IgD-negative memory B cell (primary cell): ENCODE measurements at regions not wholly inside any gene's neighbourhood (a gene's known extent, or its start where the extent isn't known, plus 50 kb on each side); places are given as distances from the start of the nearest gene placed in this dataset.

Source experiments
- H3K27ac Mint-ChIP-seq, 3 donors: one replicate each; pipeline ENCODE4 v1.8.0; 2020 to 2022; ENCODE audit warnings: mild to moderate bottlenecking in 3 of 3, mixed read lengths in 3 of 3, moderate library complexity in 1 of 3
- H3K27me3 Mint-ChIP-seq: one replicate; pipeline ENCODE4 v1.8.0; 2021; ENCODE audit warnings: mixed read lengths
- H3K36me3 Mint-ChIP-seq: one replicate; pipeline ENCODE4 v1.8.0; 2020; ENCODE audit warnings: mild to moderate bottlenecking, mixed read lengths
- H3K4me1 Mint-ChIP-seq, 3 donors: one replicate each; pipeline ENCODE4 v1.8.0; 2020 to 2022; ENCODE audit warnings: mixed read lengths in 3 of 3, mild to moderate bottlenecking in 1 of 3
- H3K4me3 Mint-ChIP-seq, 4 donors: one replicate each; pipeline ENCODE4 v1.8.0; 2020 to 2022; ENCODE audit warnings: mild to moderate bottlenecking in 4 of 4, mixed read lengths in 4 of 4, moderate library complexity in 3 of 4
- H3K9me3 Mint-ChIP-seq, 3 donors: one replicate each; pipeline ENCODE4 v1.8.0; 2020 to 2021; ENCODE audit warnings: mixed read lengths in 3 of 3, mild to moderate bottlenecking in 1 of 3

GRCh38 chr13:70938462-70938861 lies 830.2 kb upstream of the KLHL1 start:
- H3K4me1 Mint-ChIP-seq, result no peaks in the 10 kb centered on the region
- no peak overlapping the region for H3K27ac Mint-ChIP-seq
- H3K27me3 Mint-ChIP-seq, result no peaks in the 10 kb centered on the region
- H3K36me3 Mint-ChIP-seq, result no peaks in the 10 kb centered on the region
- H3K4me3 Mint-ChIP-seq, result no peak overlapping the region
- H3K9me3 Mint-ChIP-seq, result peaks cover 5 to 8% (median 7%) of the 10 kb centered on the region in 3 donors

GRCh38 chr13:70932511-70932910 lies 824.3 kb upstream of the KLHL1 start:
- Mint-ChIP-seq H3K27ac (no peak overlapping the region), H3K27me3 (no peaks in the 10 kb centered on the region), H3K36me3 (no peaks in the 10 kb centered on the region)

DNA sequence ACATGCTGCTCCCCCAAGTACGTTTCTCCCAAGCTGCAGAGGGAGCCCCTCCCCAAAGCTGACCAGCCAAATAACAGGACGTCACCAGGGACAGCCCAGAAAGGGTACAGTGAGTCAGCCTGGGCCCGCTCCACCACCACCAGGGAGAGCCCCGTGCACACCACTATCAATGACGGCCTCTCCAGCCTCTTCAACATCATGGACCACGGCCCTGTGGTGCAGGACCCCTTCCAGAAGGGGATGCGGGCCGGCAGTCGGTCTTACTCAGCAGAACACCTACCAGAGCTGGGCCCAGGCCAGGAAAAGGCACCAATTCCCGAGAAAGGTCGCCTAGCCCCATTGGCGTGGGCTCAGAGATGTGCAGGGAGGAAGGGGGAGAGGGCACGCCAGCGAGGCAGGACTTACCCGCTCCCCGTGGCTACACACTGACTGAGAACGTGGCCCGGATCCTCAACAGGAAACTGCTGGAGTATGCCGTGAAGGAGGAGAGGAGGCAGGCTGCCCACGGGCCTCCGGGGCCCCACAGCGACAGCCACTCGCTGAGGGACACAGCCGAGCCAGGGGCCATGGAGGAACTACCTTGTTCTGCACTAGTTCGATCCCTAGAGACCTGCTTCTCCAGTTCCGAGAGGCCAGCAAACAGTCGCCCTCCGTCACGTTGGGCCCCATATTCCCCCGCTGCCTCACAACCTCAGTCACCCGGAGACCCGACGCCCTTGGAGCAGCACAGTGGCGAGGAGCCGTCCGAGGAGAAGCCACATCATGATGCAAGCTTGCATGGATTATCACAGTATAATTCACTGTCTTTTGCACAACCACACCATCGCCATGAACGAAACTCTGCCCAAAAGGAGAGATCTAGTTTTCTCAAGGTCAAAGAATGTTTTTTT lies 815.9 kb upstream of the KLHL1 start:
- H3K9me3 Mint-ChIP-seq, result peaks cover 0 to 5% (median 0%) of the 10 kb centered on the region in 3 donors
- no peak overlapping the region for H3K4me3 Mint-ChIP-seq
- no peaks in the 10 kb centered on the region for H3K4me1 Mint-ChIP-seq
- no peaks in the 10 kb centered on the region for H3K36me3 Mint-ChIP-seq
- H3K27ac Mint-ChIP-seq, result no peak overlapping the region
- no peaks in the 10 kb centered on the region for H3K27me3 Mint-ChIP-seq

More at GRCh38 chr13:70932511-70932910, 824.3 kb upstream of the KLHL1 start:
- no peaks in the 10 kb centered on the region for H3K4me1 Mint-ChIP-seq
- H3K9me3 Mint-ChIP-seq, result peaks cover 4 to 9% (median 5%) of the 10 kb centered on the region in 3 donors
- H3K4me3 Mint-ChIP-seq, result no peak overlapping the region

DNA sequence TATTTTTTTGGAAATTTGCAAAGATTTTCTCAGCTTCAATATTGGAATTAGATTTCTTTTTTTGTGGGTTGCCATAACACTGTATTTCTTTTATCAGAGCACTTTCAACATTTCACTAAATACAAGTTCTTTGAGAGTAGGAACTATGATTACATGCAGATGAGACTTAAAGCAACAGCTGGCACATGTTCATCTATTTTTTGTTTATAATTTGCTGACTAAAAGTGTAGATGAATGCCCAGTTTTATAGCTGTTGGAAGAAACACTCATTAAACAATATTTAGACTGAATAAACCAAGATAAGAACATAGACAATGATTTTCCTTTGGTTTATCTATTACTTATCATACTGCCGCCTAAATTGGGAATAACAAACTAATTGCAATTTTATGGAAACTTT lies 803.0 kb upstream of the KLHL1 start:
- H3K9me3 Mint-ChIP-seq, result peaks cover 0 to 2% (median 0%) of the 10 kb centered on the region in 3 donors
- H3K27ac Mint-ChIP-seq, result no peak overlapping the region
- H3K27me3 Mint-ChIP-seq, result no peaks in the 10 kb centered on the region
- no peaks in the 10 kb centered on the region for H3K36me3 Mint-ChIP-seq
- no peaks in the 10 kb centered on the region for H3K4me1 Mint-ChIP-seq
- H3K4me3 Mint-ChIP-seq, result no peak overlapping the region

GRCh38 chr13:70908795-70909194 lies 800.5 kb upstream of the KLHL1 start:
- Mint-ChIP-seq H3K27me3 (no peaks in the 10 kb centered on the region), H3K4me3 (no peak overlapping the region), H3K36me3 (no peaks in the 10 kb centered on the region), H3K27ac (no peak overlapping the region), H3K9me3 (peaks cover 0 to 2% (median 0%) of the 10 kb centered on the region in 3 donors), H3K4me1 (no peaks in the 10 kb centered on the region)

- no peaks in the 10 kb centered on the region for H3K27me3 Mint-ChIP-seq
- no peaks in the 10 kb centered on the region for H3K9me3 Mint-ChIP-seq
- H3K4me3 Mint-ChIP-seq, result no peak overlapping the region
- H3K27ac Mint-ChIP-seq, result no peak overlapping the region
- no peaks in the 10 kb centered on the region for H3K36me3 Mint-ChIP-seq
- H3K4me1 Mint-ChIP-seq, result no peaks in the 10 kb centered on the region
These were observed 796.8 kb upstream of the KLHL1 start for GRCh38 chr13:70905035-70905434.

DNA sequence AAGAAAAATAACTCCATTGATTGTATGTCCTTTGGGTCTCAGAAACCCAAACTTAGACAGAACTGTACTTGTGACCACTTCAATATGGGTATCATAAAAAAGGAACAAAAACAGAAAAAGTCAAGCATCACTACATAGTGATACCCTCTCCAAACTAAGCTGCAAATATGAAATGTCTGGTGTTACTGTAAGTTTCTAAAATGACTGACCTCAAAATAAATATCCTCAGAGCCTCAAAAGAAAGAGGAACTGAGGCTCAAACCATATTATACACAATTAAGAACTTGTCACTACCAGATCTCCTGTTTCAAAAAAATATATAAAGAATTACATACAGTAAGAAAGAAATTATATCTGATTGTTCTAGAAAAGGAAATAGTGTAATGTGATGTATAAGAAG lies 787.9 kb upstream of the KLHL1 start:
- Mint-ChIP-seq H3K27me3 (no peaks in the 10 kb centered on the region), H3K9me3 (no peaks in the 10 kb centered on the region), H3K36me3 (no peaks in the 10 kb centered on the region), H3K27ac (no peak overlapping the region), H3K4me1 (no peaks in the 10 kb centered on the region), H3K4me3 (no peak overlapping the region)

GRCh38 chr13:70895599-70895998 lies 787.3 kb upstream of the KLHL1 start:
- H3K9me3 Mint-ChIP-seq, result no peaks in the 10 kb centered on the region
- no peaks in the 10 kb centered on the region for H3K4me1 Mint-ChIP-seq
- H3K27ac Mint-ChIP-seq, result no peak overlapping the region
- H3K27me3 Mint-ChIP-seq, result no peaks in the 10 kb centered on the region
- H3K36me3 Mint-ChIP-seq, result no peaks in the 10 kb centered on the region
- H3K4me3 Mint-ChIP-seq, result no peak overlapping the region

- no peaks in the 10 kb centered on the region for H3K4me1 Mint-ChIP-seq
- no peaks in the 10 kb centered on the region for H3K27me3 Mint-ChIP-seq
- H3K36me3 Mint-ChIP-seq, result no peaks in the 10 kb centered on the region
- no peaks in the 10 kb centered on the region for H3K9me3 Mint-ChIP-seq
- no peak overlapping the region for H3K4me3 Mint-ChIP-seq
- H3K27ac Mint-ChIP-seq, result no peak overlapping the region
These were observed 786.0 kb upstream of the KLHL1 start for GRCh38 chr13:70894258-70894657.

DNA sequence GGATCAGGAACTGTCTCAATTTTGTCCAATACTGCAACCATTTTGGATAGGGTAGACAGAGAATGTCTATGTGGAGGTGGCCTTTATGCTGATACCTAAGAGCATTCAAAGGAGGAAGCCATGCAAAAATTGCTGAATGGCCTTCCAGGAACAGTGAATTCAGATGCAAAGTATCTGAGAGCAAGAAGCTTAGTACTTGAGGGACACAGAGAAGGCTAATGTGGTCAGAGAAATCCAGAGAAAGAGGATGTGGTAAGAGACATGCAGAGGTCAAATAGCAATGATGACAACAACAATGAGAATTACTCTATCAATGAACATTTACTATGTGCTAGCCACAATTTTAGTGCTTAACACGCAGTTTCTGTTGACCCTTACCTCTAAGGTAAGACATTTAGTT lies 785.6 kb upstream of the KLHL1 start:
- Mint-ChIP-seq H3K36me3 (no peaks in the 10 kb centered on the region), H3K9me3 (no peaks in the 10 kb centered on the region), H3K4me3 (no peak overlapping the region), H3K4me1 (no peaks in the 10 kb centered on the region), H3K27me3 (no peaks in the 10 kb centered on the region), H3K27ac (no peak overlapping the region)

GRCh38 chr13:70890289-70890688 lies 782.0 kb upstream of the KLHL1 start:
- Mint-ChIP-seq H3K36me3 (no peaks in the 10 kb centered on the region), H3K27me3 (no peaks in the 10 kb centered on the region), H3K27ac (no peak overlapping the region), H3K4me3 (no peak overlapping the region), H3K9me3 (peaks cover 0 to 8% (median 0%) of the 10 kb centered on the region in 3 donors), H3K4me1 (no peaks in the 10 kb centered on the region)

- no peaks in the 10 kb centered on the region for H3K36me3 Mint-ChIP-seq
- no peak overlapping the region for H3K4me3 Mint-ChIP-seq
- H3K9me3 Mint-ChIP-seq, result peaks cover 0 to 8% (median 0%) of the 10 kb centered on the region in 3 donors
- H3K27ac Mint-ChIP-seq, result no peak overlapping the region
- no peaks in the 10 kb centered on the region for H3K4me1 Mint-ChIP-seq
- no peaks in the 10 kb centered on the region for H3K27me3 Mint-ChIP-seq
These were observed 780.9 kb upstream of the KLHL1 start for GRCh38 chr13:70889163-70889562.

- Mint-ChIP-seq H3K4me3 (no peak overlapping the region), H3K27me3 (no peaks in the 10 kb centered on the region), H3K27ac (no peak overlapping the region), H3K4me1 (no peaks in the 10 kb centered on the region), H3K9me3 (peaks cover 0 to 8% (median 2%) of the 10 kb centered on the region in 3 donors), H3K36me3 (no peaks in the 10 kb centered on the region)
These were observed 775.9 kb upstream of the KLHL1 start for GRCh38 chr13:70884196-70884595.

DNA sequence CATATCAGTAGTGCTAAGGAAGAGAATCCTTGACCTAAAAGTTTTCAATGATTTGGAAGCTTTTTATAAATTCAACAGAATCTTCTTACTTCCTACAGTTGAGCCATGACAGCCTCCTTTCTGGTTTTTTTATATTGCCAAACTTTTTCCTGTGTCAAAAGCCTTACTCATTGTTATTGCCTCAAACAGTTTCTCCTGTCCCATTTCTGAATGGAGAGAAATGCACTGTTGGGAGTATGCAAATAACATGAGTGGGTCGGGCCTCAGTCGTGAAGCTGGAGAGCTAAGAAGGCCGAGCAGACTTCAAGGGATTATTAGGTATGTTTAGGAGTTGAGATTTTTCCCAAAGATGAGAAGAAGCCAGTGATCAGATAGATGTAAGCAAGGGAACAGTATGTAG lies 766.4 kb upstream of the KLHL1 start:
- Mint-ChIP-seq H3K27me3 (no peaks in the 10 kb centered on the region), H3K4me1 (no peaks in the 10 kb centered on the region), H3K36me3 (no peaks in the 10 kb centered on the region), H3K27ac (no peak overlapping the region), H3K4me3 (no peak overlapping the region), H3K9me3 (peaks cover 0 to 4% (median 0%) of the 10 kb centered on the region in 3 donors)

- H3K4me3 Mint-ChIP-seq, result no peak overlapping the region
These were observed 756.5 kb upstream of the KLHL1 start for GRCh38 chr13:70864731-70865130.

GRCh38 chr13:70856711-70857110 lies 748.5 kb upstream of the KLHL1 start:
- H3K27ac Mint-ChIP-seq, result no peak overlapping the region
- H3K4me1 Mint-ChIP-seq, result no peaks in the 10 kb centered on the region
- peaks cover 0 to 20% (median 0%) of the 10 kb centered on the region in 3 donors for H3K9me3 Mint-ChIP-seq
- no peaks in the 10 kb centered on the region for H3K27me3 Mint-ChIP-seq
- H3K36me3 Mint-ChIP-seq, result no peaks in the 10 kb centered on the region
- H3K4me3 Mint-ChIP-seq, result no peak overlapping the region

More at GRCh38 chr13:70864731-70865130, 756.5 kb upstream of the KLHL1 start:
- no peaks in the 10 kb centered on the region for H3K27me3 Mint-ChIP-seq
- H3K9me3 Mint-ChIP-seq, result peaks cover 0 to 10% (median 2%) of the 10 kb centered on the region in 3 donors
- H3K36me3 Mint-ChIP-seq, result no peaks in the 10 kb centered on the region
- no peak overlapping the region for H3K27ac Mint-ChIP-seq
- no peaks in the 10 kb centered on the region for H3K4me1 Mint-ChIP-seq
